NCI-H1092 treated with DMSO at 0.1 percent for 48 hours (cell line): ENCODE measurements at regions not wholly inside any gene's neighbourhood (a gene's known extent, or its start where the extent isn't known, plus 50 kb on each side); places are given as distances from the start of the nearest gene placed in this dataset.
A peak's percentile ranks its signal among the peaks of the same experiment; 100 is the strongest.
"Not testable (repeated sequence)": the region's sequence is repeated elsewhere in the genome, so short reads cannot be mapped to it uniquely, and the experiment has no call there.

Source experiments
- DNase-seq: peaks from one replicate; lab custom pipeline; 2025; lab: John Stamatoyannopoulos, UW

GRCh38 chr2:240241572-240241971, 101.1 kb upstream of the OTOS start:
- no peak for DNase-seq

- DNase-seq = not testable (repeated sequence)
These were observed 102.6 kb upstream of the OTOS start for GRCh38 chr2:240243049-240243448.

- DNase-seq = no peak
These were observed 104.1 kb upstream of the OTOS start for GRCh38 chr2:240244543-240244942.

- no peak for DNase-seq
These were observed 104.7 kb upstream of the OTOS start for GRCh38 chr2:240245184-240245583.

- no peak for DNase-seq
These were observed 105.2 kb upstream of the OTOS start for GRCh38 chr2:240245706-240246105.

GRCh38 chr2:240246173-240246820, 105.8 kb upstream of the OTOS start:
- DNase-seq = no peak

- DNase-seq = no peak
These were observed 106.9 kb upstream of the OTOS start for GRCh38 chr2:240247241-240247867.

GRCh38 chr2:240247868-240248720, 107.6 kb upstream of the OTOS start:
- DNase-seq = peak; percentile 1

GRCh38 chr2:240248721-240249422, 108.4 kb upstream of the OTOS start:
- DNase-seq = no peak

- DNase-seq = no peak
These were observed 109.1 kb upstream of the OTOS start for GRCh38 chr2:240249423-240250149.

- no peak for DNase-seq
These were observed 109.9 kb upstream of the OTOS start for GRCh38 chr2:240250150-240250984.

GRCh38 chr2:240250985-240251847, 110.8 kb upstream of the OTOS start:
- DNase-seq = peak; percentile 10

- DNase-seq = no peak
These were observed 111.4 kb upstream of the OTOS start for GRCh38 chr2:240251848-240252190.

- no peak for DNase-seq
These were observed 111.9 kb upstream of the OTOS start for GRCh38 chr2:240252191-240252871.

- DNase-seq = no peak
These were observed 112.5 kb upstream of the OTOS start for GRCh38 chr2:240252872-240253511.

GRCh38 chr2:240253583-240254145, 113.2 kb upstream of the OTOS start:
- DNase-seq = no peak

- DNase-seq = no peak
These were observed 114.1 kb upstream of the OTOS start for GRCh38 chr2:240254337-240255164.

- no peak for DNase-seq
These were observed 114.7 kb upstream of the OTOS start for GRCh38 chr2:240255165-240255491.
